H7 (cell line): ENCODE measurements at regions not wholly inside any gene's neighbourhood (a gene's known extent, or its start where the extent isn't known, plus 50 kb on each side); places are given as distances from the start of the nearest gene placed in this dataset.
A peak's percentile ranks its signal among the peaks of the same experiment; 100 is the strongest.

Experiments used
- DNase-seq: peaks from one replicate; pipeline ENCODE4 v3.0.0; 2012
- H3K27me3 ChIP-seq: 2 replicates; pipeline ENCODE4 v1.6.0; 2011; ENCODE audit warnings: mild to moderate bottlenecking, low read length; ENCODE audit not compliant: control insufficient read depth, insufficient read depth
- H3K36me3 ChIP-seq: replicated peaks from 2 replicates; pipeline ENCODE4 v1.5.1; 2011; ENCODE audit warnings: low read length; ENCODE audit not compliant: control insufficient read depth, insufficient read depth
- H3K4me3 ChIP-seq: 2 replicates; pipeline ENCODE4 v1.5.1; 2011; ENCODE audit warnings: low read depth, mild to moderate bottlenecking, control low read depth, low read length, moderate library complexity; ENCODE audit not compliant: insufficient read depth

DNA sequence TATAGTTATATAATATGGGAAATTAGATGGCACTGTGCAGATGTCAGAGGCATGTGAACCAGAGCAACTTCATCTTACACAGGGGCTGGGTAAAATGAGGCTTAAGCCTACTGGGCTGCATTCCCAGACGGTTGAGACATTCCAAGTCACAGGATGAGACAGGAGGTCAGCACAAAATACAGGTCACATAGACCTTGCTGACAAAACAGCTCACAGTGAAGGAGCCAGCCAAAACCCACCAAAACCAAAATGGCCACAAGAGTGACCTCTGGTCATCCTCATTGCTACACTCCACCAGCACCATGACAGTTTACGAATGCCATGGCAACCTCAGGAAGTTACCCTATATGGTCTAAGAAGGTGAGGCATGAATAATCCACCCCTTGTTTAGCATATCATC is 479.4 kb downstream of the TLR4 start:
- H3K36me3 ChIP-seq = no peaks in the 10 kb centered on the region

GRCh38 chr9:118187408-118187807 is 483.2 kb downstream of the TLR4 start:
- no peak for DNase-seq
- H3K4me3 ChIP-seq = no peak overlapping the region
- H3K36me3 ChIP-seq = no peaks in the 10 kb centered on the region
- no peaks in the 10 kb centered on the region for H3K27me3 ChIP-seq

More for the DNA sequence above, 479.4 kb downstream of the TLR4 start:
- Histone ChIP-seq H3K27me3 (no peaks in the 10 kb centered on the region), H3K4me3 (no peak overlapping the region)
- no peak for DNase-seq

DNA sequence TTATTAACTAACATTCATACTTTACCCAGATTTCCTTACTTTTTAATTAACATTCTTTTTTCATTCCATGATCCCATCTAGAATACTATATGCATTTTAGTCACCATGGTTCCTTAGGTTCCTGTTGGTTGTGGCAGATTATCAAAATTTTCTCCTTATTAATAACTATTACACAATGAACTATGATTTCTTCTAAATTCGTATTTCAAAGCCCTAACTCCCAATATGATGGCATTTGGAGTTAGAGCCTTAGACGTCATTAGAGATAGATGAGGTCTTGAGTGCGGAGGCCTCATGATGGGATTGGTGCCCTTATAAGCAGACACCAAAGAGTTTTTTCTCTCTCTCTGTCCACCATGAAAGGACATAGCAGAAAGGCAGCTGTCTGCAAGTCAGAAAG is 485.4 kb downstream of the TLR4 start:
- Histone ChIP-seq H3K4me3 (no peak overlapping the region), H3K36me3 (no peaks in the 10 kb centered on the region), H3K27me3 (no peaks in the 10 kb centered on the region)
- no peak for DNase-seq

DNA sequence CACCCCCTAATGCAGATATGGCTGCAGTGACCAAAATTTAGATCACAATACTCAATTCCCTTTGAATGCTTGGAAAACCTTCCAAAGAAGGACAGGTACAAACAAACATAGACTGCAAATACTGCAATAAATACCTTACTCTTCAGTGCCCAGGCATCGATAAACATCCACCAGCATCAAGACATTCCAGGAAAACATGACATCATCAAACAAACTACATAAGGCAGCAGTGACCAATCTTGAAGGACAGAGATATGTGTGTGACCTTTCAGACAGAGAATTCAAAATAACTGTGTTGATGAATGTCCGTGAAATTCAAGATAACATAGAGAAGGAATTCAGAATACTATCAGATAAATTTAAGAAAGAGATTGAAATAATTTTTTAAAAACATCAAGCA is 488.6 kb downstream of the TLR4 start:
- Histone ChIP-seq H3K36me3 (no peaks in the 10 kb centered on the region), H3K27me3 (no peaks in the 10 kb centered on the region), H3K4me3 (no peak overlapping the region)
- DNase-seq = no peak

- H3K27me3 ChIP-seq = no peaks in the 10 kb centered on the region
- H3K4me3 ChIP-seq = no peak overlapping the region
- H3K36me3 ChIP-seq = no peaks in the 10 kb centered on the region
- DNase-seq = no peak
Measured at GRCh38 chr9:118209343-118209742, 505.1 kb downstream of the TLR4 start.

GRCh38 chr9:118215549-118215948 is 511.3 kb downstream of the TLR4 start:
- no peaks in the 10 kb centered on the region for H3K27me3 ChIP-seq

DNA sequence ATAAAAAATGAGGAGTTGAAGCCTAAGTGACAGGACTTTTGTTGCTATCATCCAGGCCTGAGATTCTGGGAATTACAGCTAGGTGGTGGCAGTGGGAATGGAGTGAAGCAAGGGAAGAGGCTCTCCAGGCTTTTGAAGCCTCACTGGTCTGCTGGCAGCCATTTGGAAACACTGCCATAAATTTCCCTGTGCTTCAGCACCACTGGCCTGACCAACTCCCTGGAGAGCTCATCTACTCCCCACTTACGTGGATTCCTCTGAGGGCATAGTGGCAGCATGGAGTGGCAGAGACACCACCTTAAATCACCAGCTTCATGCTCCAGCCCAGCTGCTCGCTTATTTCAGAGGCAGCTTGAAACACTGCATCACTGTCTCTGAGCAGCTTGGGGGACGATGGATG is 518.2 kb downstream of the TLR4 start:
- peak; percentile 4 for DNase-seq
- Histone ChIP-seq H3K4me3 (no peak overlapping the region), H3K36me3 (no peaks in the 10 kb centered on the region), H3K27me3 (no peaks in the 10 kb centered on the region)

More at GRCh38 chr9:118215549-118215948, 511.3 kb downstream of the TLR4 start:
- no peak overlapping the region for H3K4me3 ChIP-seq
- no peak for DNase-seq
- H3K36me3 ChIP-seq = no peaks in the 10 kb centered on the region

DNA sequence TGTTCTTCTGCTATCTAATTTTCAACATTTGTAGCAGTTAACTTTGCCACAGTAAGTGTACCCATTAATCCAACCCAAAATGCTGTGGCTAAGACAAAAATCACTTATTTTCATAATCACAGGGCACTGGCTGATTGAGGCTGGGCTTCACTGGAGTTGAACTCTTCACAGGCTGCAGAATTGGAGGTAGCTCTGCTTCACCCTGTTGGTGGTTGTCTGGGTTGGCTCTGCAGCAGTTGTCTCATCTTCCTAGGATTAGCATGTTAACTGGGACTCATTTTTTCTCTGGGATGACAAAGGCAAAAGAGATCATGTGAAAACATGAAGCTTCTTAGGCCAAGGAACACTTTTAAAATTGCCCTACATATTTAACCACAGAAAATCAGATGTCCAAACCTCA is 518.9 kb downstream of the TLR4 start:
- H3K36me3 ChIP-seq = no peaks in the 10 kb centered on the region
- H3K27me3 ChIP-seq = no peaks in the 10 kb centered on the region
- H3K4me3 ChIP-seq = no peak overlapping the region
- no peak for DNase-seq

DNA sequence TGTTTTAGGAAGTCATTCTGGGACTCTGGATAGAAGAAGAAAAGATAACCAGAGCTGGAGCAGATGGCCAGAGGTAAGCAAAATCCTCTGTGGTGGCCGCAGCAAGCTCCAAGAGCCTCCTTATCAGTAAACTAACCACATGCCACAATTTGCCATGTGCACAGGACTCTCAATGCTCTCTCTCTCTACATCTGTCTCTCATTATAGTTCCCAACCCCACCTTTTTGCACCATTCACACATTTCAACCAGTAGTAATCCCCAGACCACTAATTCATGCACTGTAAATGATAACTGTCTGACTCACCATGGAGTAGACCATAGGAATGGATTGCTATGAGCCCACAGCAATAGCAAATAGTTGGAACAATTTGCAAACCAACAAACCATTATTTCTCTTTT is 526.1 kb downstream of the TLR4 start:
- H3K27me3 ChIP-seq = no peaks in the 10 kb centered on the region
- H3K36me3 ChIP-seq = no peaks in the 10 kb centered on the region
- no peak overlapping the region for H3K4me3 ChIP-seq
- no peak for DNase-seq

DNA sequence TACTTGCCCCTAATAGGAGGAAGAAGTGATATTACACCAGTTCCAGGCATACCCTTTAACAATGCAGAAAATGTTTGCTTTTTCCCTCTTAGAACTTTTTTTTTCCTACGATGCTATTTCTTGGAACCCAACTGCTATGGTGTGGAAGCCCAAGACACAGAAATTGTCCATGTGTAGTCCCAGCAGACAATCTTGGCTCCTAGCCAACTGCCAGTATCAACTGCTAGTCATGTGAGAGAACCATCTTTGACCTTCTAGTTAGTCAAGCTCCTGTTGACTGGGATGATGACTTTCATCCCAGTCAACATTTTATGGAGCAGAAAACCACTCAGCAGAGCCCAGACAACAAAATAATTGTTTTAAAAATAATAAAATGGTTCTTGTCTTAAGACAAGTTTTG is 532.4 kb downstream of the TLR4 start:
- H3K27me3 ChIP-seq = no peaks in the 10 kb centered on the region
- H3K36me3 ChIP-seq = no peaks in the 10 kb centered on the region
- H3K4me3 ChIP-seq = no peak overlapping the region
- no peak for DNase-seq

GRCh38 chr9:118238139-118238538 is 533.9 kb downstream of the TLR4 start:
- Histone ChIP-seq H3K4me3 (no peak overlapping the region), H3K36me3 (no peaks in the 10 kb centered on the region), H3K27me3 (no peaks in the 10 kb centered on the region)
- no peak for DNase-seq

DNA sequence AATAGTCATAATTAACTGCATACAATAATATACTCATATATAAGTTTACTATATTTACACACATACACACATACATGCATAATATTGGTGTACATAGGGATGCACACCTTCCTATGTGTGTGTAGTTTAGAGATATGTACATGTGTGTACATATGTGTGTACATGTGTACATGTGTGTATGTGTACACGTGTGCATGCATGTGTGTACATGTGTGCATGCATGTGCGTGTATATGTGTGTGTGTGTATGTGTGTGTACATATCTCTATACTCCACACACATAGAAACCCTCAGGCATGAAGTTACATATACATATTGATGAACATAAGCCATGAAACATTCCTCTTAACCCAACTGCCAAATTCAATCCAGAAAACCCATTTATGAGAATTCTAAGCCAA is 547.8 kb downstream of the TLR4 start:
- no peak for DNase-seq
- Histone ChIP-seq H3K27me3 (no peaks in the 10 kb centered on the region), H3K36me3 (no peaks in the 10 kb centered on the region)

GRCh38 chr9:118262191-118262590 is 558.0 kb downstream of the TLR4 start:
- no peaks in the 10 kb centered on the region for H3K36me3 ChIP-seq
- no peak for DNase-seq
- no peak overlapping the region for H3K4me3 ChIP-seq
- no peaks in the 10 kb centered on the region for H3K27me3 ChIP-seq

More for the DNA sequence above, 547.8 kb downstream of the TLR4 start:
- no peak overlapping the region for H3K4me3 ChIP-seq

DNA sequence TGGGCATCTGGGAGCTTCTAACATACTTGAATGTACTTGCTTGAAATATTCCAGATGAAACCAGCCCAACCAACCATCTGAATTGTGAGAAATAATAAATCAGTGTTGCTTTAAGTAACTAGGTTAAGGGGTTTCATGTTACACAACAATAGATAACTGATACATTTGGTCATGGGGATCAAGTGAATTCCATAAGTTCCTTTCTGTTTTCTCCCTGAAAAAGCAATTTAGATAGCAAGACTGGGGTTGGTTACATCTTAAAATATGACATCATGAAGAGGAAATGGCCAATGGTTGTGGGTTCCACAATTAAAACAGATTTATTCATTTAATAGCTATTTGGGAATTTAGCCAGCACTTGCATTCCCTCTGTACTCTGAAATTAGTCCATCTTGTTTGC is 559.7 kb downstream of the TLR4 start:
- Histone ChIP-seq H3K36me3 (no peaks in the 10 kb centered on the region), H3K27me3 (no peaks in the 10 kb centered on the region), H3K4me3 (no peak overlapping the region)
- DNase-seq = no peak

DNA sequence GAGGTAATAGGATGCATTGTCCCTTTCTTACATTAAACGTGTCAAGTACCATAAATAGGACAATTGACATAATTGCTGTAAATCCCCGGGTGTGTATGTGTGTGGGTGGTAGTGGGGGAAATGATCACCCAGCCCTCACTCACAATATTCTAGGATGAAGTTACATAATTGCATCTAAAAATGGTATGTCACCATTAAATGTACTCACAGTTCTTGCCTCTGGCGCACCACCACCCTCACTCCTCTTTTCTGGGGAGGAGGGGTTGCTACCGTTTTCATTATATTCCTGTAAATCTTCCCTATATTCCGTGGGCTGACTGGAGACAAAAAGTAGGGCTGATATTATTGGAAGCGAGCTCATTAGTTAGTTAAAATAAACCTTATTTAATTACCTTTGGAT is 563.8 kb downstream of the TLR4 start:
- DNase-seq = no peak
- Histone ChIP-seq H3K27me3 (no peaks in the 10 kb centered on the region), H3K36me3 (no peaks in the 10 kb centered on the region), H3K4me3 (no peak overlapping the region)

GRCh38 chr9:118269623-118270022 is 565.4 kb downstream of the TLR4 start:
- Histone ChIP-seq H3K27me3 (no peaks in the 10 kb centered on the region), H3K36me3 (no peaks in the 10 kb centered on the region), H3K4me3 (no peak overlapping the region)
- DNase-seq = no peak
